Astrocyte (in vitro differentiated cells and primary cell): ENCODE measurements at regions not wholly inside any gene's neighbourhood (a gene's known extent, or its start where the extent isn't known, plus 50 kb on each side); places are given as distances from the start of the nearest gene placed in this dataset.

Experiments
- DNase-seq: peaks from one replicate; pipeline ENCODE4 v3.0.0-alpha.2; 2010; ENCODE audit warnings: low read depth
- FAIRE-seq: peaks from 2 replicates; lab custom pipeline; 2011; peaks lifted over from hg19 to GRCh38; lab: Jason Lieb, UNC
- H2AFZ ChIP-seq: 2 replicates; pipeline ENCODE4 v1.6.0; 2012; ENCODE audit warnings: low read depth, low read length, inconsistent platforms
- H3K27ac ChIP-seq: 2 replicates; pipeline ENCODE4 v1.5.1; 2011; ENCODE audit warnings: low read depth, low read length, inconsistent platforms
- H3K27me3 ChIP-seq: 2 replicates; pipeline ENCODE4 v1.6.0; 2011; ENCODE audit warnings: low read length, inconsistent platforms; ENCODE audit not compliant: insufficient read depth
- H3K36me3 ChIP-seq: 2 replicates; pipeline ENCODE4 v1.5.1; 2011; ENCODE audit warnings: low read length, inconsistent platforms; ENCODE audit not compliant: insufficient read depth
- H3K4me1 ChIP-seq: 2 replicates; pipeline ENCODE4 v1.5.1; 2011; ENCODE audit warnings: low read length, inconsistent platforms; ENCODE audit not compliant: insufficient read depth
- H3K4me2 ChIP-seq: 2 replicates; pipeline ENCODE4 v1.6.0; 2012; ENCODE audit warnings: low read length, inconsistent platforms
- H3K4me3 ChIP-seq: 2 replicates; pipeline ENCODE4 v1.5.1; 2011; ENCODE audit warnings: low read depth, mild to moderate bottlenecking, low read length, inconsistent platforms; ENCODE audit not compliant: insufficient read depth
- H3K79me2 ChIP-seq: 2 replicates; pipeline ENCODE4 v1.6.0; 2012; ENCODE audit warnings: mild to moderate bottlenecking, low read length, inconsistent platforms; ENCODE audit not compliant: insufficient read depth
- H3K9ac ChIP-seq: 2 replicates; pipeline ENCODE4 v1.6.0; 2012; ENCODE audit warnings: mild to moderate bottlenecking, low read length, inconsistent platforms
- H3K9me3 ChIP-seq: 2 replicates; pipeline ENCODE4 v1.5.1; 2012; ENCODE audit warnings: low read depth, mild to moderate bottlenecking, low read length, inconsistent platforms; ENCODE audit not compliant: insufficient read depth
- H4K20me1 ChIP-seq: 2 replicates; pipeline ENCODE4 v1.6.0; 2012; ENCODE audit warnings: low read length, inconsistent platforms; ENCODE audit not compliant: insufficient read depth
- H3K27ac Mint-ChIP-seq: one replicate; pipeline ENCODE4 v1.8.0; 2021; ENCODE audit warnings: mild to moderate bottlenecking, mixed read lengths; ENCODE audit not compliant: unreplicated experiment
- H3K27me3 Mint-ChIP-seq: one replicate; pipeline ENCODE4 v1.8.0; 2021; ENCODE audit warnings: low read depth, mixed read lengths; ENCODE audit not compliant: unreplicated experiment
- H3K36me3 Mint-ChIP-seq: one replicate; pipeline ENCODE4 v1.8.0; 2021; ENCODE audit warnings: low read depth, mixed read lengths; ENCODE audit not compliant: unreplicated experiment
- H3K4me1 Mint-ChIP-seq: one replicate; pipeline ENCODE4 v1.8.0; 2021; ENCODE audit warnings: low read depth, mixed read lengths; ENCODE audit not compliant: unreplicated experiment
- H3K4me3 Mint-ChIP-seq: one replicate; pipeline ENCODE4 v1.8.0; 2021; ENCODE audit warnings: mild to moderate bottlenecking, moderate library complexity, mixed read lengths; ENCODE audit not compliant: unreplicated experiment
- H3K9me3 Mint-ChIP-seq: one replicate; pipeline ENCODE4 v1.8.0; 2021; ENCODE audit warnings: mild to moderate bottlenecking, mixed read lengths; ENCODE audit not compliant: unreplicated experiment
- EZH2 ChIP-seq: IDR thresholded peaks from 2 replicates; pipeline ENCODE4 v1.6.1; 2012; ENCODE audit warnings: mild to moderate bottlenecking, low read length, inconsistent platforms; ENCODE audit not compliant: insufficient read depth
- TF ChIP-seq, protein P1 (sequence below): IDR thresholded peaks from 2 replicates; pipeline ENCODE4 v1.5.1; 2011; ENCODE audit warnings: low read depth, mild to moderate bottlenecking, inconsistent platforms, low read length, moderate library complexity; ENCODE audit not compliant: insufficient read depth

DNA sequence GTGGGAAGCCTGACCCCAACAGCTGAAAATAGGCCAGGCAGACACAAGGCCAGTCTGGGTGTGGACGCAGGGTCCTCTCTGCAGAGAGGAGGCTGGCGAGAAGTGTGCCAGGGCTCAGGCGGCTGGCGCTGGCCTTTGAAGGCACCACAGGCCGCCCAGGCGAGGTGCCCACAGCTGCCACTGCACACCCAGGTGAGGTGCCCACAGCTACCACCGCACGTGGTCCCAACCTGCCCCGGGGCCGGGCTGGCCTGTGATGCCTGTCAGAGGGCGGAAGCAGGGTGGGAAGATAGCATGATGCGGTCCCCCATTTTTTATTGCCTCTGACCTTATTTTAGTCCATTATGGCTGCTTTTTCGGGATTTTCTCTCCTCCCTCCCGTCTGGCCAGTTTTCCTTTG is 1303.9 kb downstream of the BRD1 start:
- H3K9me3 ChIP-seq, result no peaks in the 10 kb centered on the region
- no peak overlapping the region for H3K9ac ChIP-seq
- no peaks in the 10 kb centered on the region for H3K4me1 ChIP-seq
- Mint-ChIP-seq H3K27me3 (peaks cover 19% of the 10 kb centered on the region), H3K4me1 (no peaks in the 10 kb centered on the region), H3K9me3 (no peaks in the 10 kb centered on the region), H3K27ac (no peak overlapping the region), H3K36me3 (peaks cover 6% of the 10 kb centered on the region), H3K4me3 (no peak overlapping the region)
- no peaks in the 10 kb centered on the region for H4K20me1 ChIP-seq
- H3K36me3 ChIP-seq, result no peaks in the 10 kb centered on the region
- H3K79me2 ChIP-seq, result no peaks in the 10 kb centered on the region
- FAIRE-seq (no peak), DNase-seq (no peak)
- H3K4me3 ChIP-seq, result no peak overlapping the region
- TF ChIP-seq, protein P1, sequence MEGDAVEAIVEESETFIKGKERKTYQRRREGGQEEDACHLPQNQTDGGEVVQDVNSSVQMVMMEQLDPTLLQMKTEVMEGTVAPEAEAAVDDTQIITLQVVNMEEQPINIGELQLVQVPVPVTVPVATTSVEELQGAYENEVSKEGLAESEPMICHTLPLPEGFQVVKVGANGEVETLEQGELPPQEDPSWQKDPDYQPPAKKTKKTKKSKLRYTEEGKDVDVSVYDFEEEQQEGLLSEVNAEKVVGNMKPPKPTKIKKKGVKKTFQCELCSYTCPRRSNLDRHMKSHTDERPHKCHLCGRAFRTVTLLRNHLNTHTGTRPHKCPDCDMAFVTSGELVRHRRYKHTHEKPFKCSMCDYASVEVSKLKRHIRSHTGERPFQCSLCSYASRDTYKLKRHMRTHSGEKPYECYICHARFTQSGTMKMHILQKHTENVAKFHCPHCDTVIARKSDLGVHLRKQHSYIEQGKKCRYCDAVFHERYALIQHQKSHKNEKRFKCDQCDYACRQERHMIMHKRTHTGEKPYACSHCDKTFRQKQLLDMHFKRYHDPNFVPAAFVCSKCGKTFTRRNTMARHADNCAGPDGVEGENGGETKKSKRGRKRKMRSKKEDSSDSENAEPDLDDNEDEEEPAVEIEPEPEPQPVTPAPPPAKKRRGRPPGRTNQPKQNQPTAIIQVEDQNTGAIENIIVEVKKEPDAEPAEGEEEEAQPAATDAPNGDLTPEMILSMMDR, result no peak
- TF ChIP-seq EZH2, result no peak
- H3K4me2 ChIP-seq, result no peak overlapping the region
- H3K27ac ChIP-seq, result no peak overlapping the region
- no peaks in the 10 kb centered on the region for H3K27me3 ChIP-seq
- no peak overlapping the region for H2AFZ ChIP-seq

- H3K4me3 Mint-ChIP-seq, result no peak overlapping the region
- H3K9me3 Mint-ChIP-seq, result no peaks in the 10 kb centered on the region
- no peak overlapping the region for H3K4me3 ChIP-seq
- DNase-seq (no peak), FAIRE-seq (no peak)
- H3K9me3 ChIP-seq, result no peaks in the 10 kb centered on the region
- H3K9ac ChIP-seq, result no peak overlapping the region
- H3K36me3 ChIP-seq, result no peaks in the 10 kb centered on the region
- no peaks in the 10 kb centered on the region for H3K4me1 ChIP-seq
- peaks cover 16% of the 10 kb centered on the region for H3K27me3 Mint-ChIP-seq
- no peaks in the 10 kb centered on the region for H3K4me1 Mint-ChIP-seq
- TF ChIP-seq, protein P1, result no peak
- no peak for TF ChIP-seq EZH2
- H3K27me3 ChIP-seq, result no peaks in the 10 kb centered on the region
- no peak overlapping the region for H3K4me2 ChIP-seq
- H4K20me1 ChIP-seq, result no peaks in the 10 kb centered on the region
- H3K36me3 Mint-ChIP-seq, result peaks cover 6% of the 10 kb centered on the region
- H3K27ac ChIP-seq, result no peak overlapping the region
- no peak overlapping the region for H3K27ac Mint-ChIP-seq
- no peaks in the 10 kb centered on the region for H3K79me2 ChIP-seq
- no peak overlapping the region for H2AFZ ChIP-seq
Observed at GRCh38 chr22:48523091-48523490, 1304.6 kb downstream of the BRD1 start.

- FAIRE-seq (no peak), DNase-seq (no peak)
- Histone ChIP-seq H3K9ac (no peak overlapping the region), H3K36me3 (no peaks in the 10 kb centered on the region), H3K27ac (no peak overlapping the region), H3K4me2 (no peak overlapping the region), H3K27me3 (no peaks in the 10 kb centered on the region), H4K20me1 (no peaks in the 10 kb centered on the region), H2AFZ (no peak overlapping the region), H3K9me3 (no peaks in the 10 kb centered on the region), H3K4me3 (no peak overlapping the region), H3K4me1 (no peaks in the 10 kb centered on the region), H3K79me2 (no peaks in the 10 kb centered on the region)
- Mint-ChIP-seq H3K27me3 (peaks cover 16% of the 10 kb centered on the region), H3K4me3 (no peak overlapping the region), H3K9me3 (no peaks in the 10 kb centered on the region), H3K36me3 (peaks cover 6% of the 10 kb centered on the region), H3K4me1 (no peaks in the 10 kb centered on the region), H3K27ac (no peak overlapping the region)
- no peak for TF ChIP-seq EZH2
- TF ChIP-seq, protein P1, result no peak
Observed at GRCh38 chr22:48522271-48522670, 1305.4 kb downstream of the BRD1 start.
